Caco-2 (cell line): ENCODE measurements at regions not wholly inside any gene's neighbourhood (a gene's known extent, or its start where the extent isn't known, plus 50 kb on each side); places are given as distances from the start of the nearest gene placed in this dataset.

Experiments used
- BruUV-seq: library from RNA; stranded (reverse); fragments of 400-500 nt; replicated peaks from 2 replicates; lab custom pipeline; 2021; lab: Mats Ljungman, UMichigan
- CTCF ChIA-PET: fragments of 300-600 bp; sonication (Branson Sonifier 250); formaldehyde crosslinking; loops from one replicate; lab custom pipeline; 2022; ENCODE audit warnings: antibody characterized with exemption; lab: Charles Lee
- POLR2A ChIA-PET: fragments of 300-600 bp; sonication (Branson Sonifier 250); formaldehyde crosslinking; loops from one replicate; lab custom pipeline; 2022; ENCODE audit warnings: antibody characterized with exemption; lab: Charles Lee
- DNase-seq, 2 experiments: peaks; one replicate each; pipeline versions ENCODE4 v3.0.0 to v3.0.0-alpha.2; 2020 to 2022
- H3K27me3 ChIP-seq: replicated peaks from 2 replicates; pipeline ENCODE4 v1.6.0; 2011; ENCODE audit warnings: low read length; ENCODE audit not compliant: control insufficient read depth, insufficient read depth
- H3K36me3 ChIP-seq: 2 replicates; pipeline ENCODE4 v1.5.1; 2011; ENCODE audit warnings: low read length; ENCODE audit not compliant: control insufficient read depth, insufficient read depth
- H3K4me1 ChIP-seq: fragments of 250-450 bp; sonication (Bioruptor Pico); 2 replicates; pipeline ENCODE4 v1.5.1; 2020; ENCODE audit warnings: mild to moderate bottlenecking
- H3K4me3 ChIP-seq: 2 replicates; pipeline ENCODE4 v1.5.1; 2011; ENCODE audit warnings: low read depth, mild to moderate bottlenecking, control low read depth, low read length
- H3K9me3 ChIP-seq: fragments of 250-450 bp; sonication (Bioruptor Pico); 2 replicates; pipeline ENCODE4 v1.5.1; 2020; ENCODE audit warnings: mild to moderate bottlenecking, moderate library complexity
- H3K27ac Mint-ChIP-seq: one replicate; pipeline ENCODE4 v1.8.0; 2022; ENCODE audit warnings: mixed read lengths; ENCODE audit not compliant: unreplicated experiment
- H3K27me3 Mint-ChIP-seq: one replicate; pipeline ENCODE4 v1.8.0; 2022; ENCODE audit warnings: mixed read lengths; ENCODE audit not compliant: insufficient read depth, unreplicated experiment
- H3K36me3 Mint-ChIP-seq: one replicate; pipeline ENCODE4 v1.8.0; 2022; ENCODE audit warnings: mild to moderate bottlenecking, mixed read lengths; ENCODE audit not compliant: insufficient read depth, unreplicated experiment
- H3K4me1 Mint-ChIP-seq: one replicate; pipeline ENCODE4 v1.8.0; 2022; ENCODE audit warnings: low read depth, mixed read lengths; ENCODE audit not compliant: unreplicated experiment
- H3K4me3 Mint-ChIP-seq: one replicate; pipeline ENCODE4 v1.8.0; 2022; ENCODE audit warnings: mild to moderate bottlenecking, moderate library complexity, mixed read lengths; ENCODE audit not compliant: unreplicated experiment
- H3K9me3 Mint-ChIP-seq: one replicate; pipeline ENCODE4 v1.8.0; 2022; ENCODE audit warnings: mixed read lengths; ENCODE audit not compliant: unreplicated experiment
- CTCF ChIP-seq, 2 experiments: fragments of 200-600 bp in 1 of 2; IDR thresholded peaks; 1 replicate in 1 of 2; 2 replicates in 1 of 2; pipeline versions ENCODE4 v1.5.1 to v1.8.0; 2011 to 2022; ENCODE audit warnings: antibody characterized with exemption in 1 of 2, control low read depth in 1 of 2, inconsistent platforms in 1 of 2, low read depth in 1 of 2, low read length in 1 of 2, mild to moderate bottlenecking in 1 of 2, moderate library complexity in 1 of 2; ENCODE audit not compliant: insufficient read depth in 1 of 2, severe bottlenecking in 1 of 2, unreplicated experiment in 1 of 2
- intact Hi-C: fragments of 100-400 bp; cut with micrococcal nuclease; formaldehyde crosslinking; loops from one replicate; pipeline ENCODE4 v1.10.0; 2022; ENCODE audit not compliant: unreplicated experiment

GRCh38 chr11:127350476-127350875, 349.9 kb upstream of the KIRREL3 start:
- intact Hi-C loops, result no loop called here
- peaks cover 8% of the 10 kb centered on the region; the same call in 1 of the 2 replicates for H3K9me3 ChIP-seq
- H3K27me3 ChIP-seq, result no peaks in the 10 kb centered on the region
- no peak for TF ChIP-seq CTCF (IDR thresholded peaks at IDR 0.05; ENCODE audit: insufficient read depth in 1 of 2, low read depth in 1 of 2, low read length in 1 of 2, severe bottlenecking in 1 of 2, unreplicated experiment in 1 of 2)
- BruUV-seq, result no TSS peak
- CTCF ChIA-PET, result no interaction called here
- H3K4me3 ChIP-seq, result no peak overlapping the region
- DNase-seq, result no peak
- no peaks in the 10 kb centered on the region for H3K4me1 Mint-ChIP-seq
- peaks cover 3% of the 10 kb centered on the region for H3K27me3 Mint-ChIP-seq
- no peaks in the 10 kb centered on the region for H3K36me3 ChIP-seq
- no peak overlapping the region for H3K27ac Mint-ChIP-seq
- no peaks in the 10 kb centered on the region for H3K36me3 Mint-ChIP-seq
- POLR2A ChIA-PET, result no interaction called here
- H3K4me3 Mint-ChIP-seq, result no peak overlapping the region
- H3K4me1 ChIP-seq, result no peaks in the 10 kb centered on the region
- peaks cover 28% of the 10 kb centered on the region for H3K9me3 Mint-ChIP-seq

- intact Hi-C loops, result loop anchor here (2.0 to 5.0 kb wide), 2 partner anchors 629 to 739 kb away; no protein-coding TSS in a partner anchor
- Histone ChIP-seq H3K27me3 (no peaks in the 10 kb centered on the region), H3K9me3 (peaks cover 8% of the 10 kb centered on the region; the same call in 1 of the 2 replicates), H3K4me3 (no peak overlapping the region), H3K4me1 (no peaks in the 10 kb centered on the region), H3K36me3 (no peaks in the 10 kb centered on the region)
- Mint-ChIP-seq H3K4me1 (no peaks in the 10 kb centered on the region), H3K27ac (no peak overlapping the region), H3K27me3 (peaks cover 1% of the 10 kb centered on the region), H3K9me3 (peaks cover 19% of the 10 kb centered on the region), H3K4me3 (no peak overlapping the region), H3K36me3 (no peaks in the 10 kb centered on the region)
- POLR2A ChIA-PET, result no interaction called here
- TF ChIP-seq CTCF (IDR thresholded peaks at IDR 0.05; ENCODE audit: insufficient read depth in 1 of 2, low read depth in 1 of 2, low read length in 1 of 2, severe bottlenecking in 1 of 2, unreplicated experiment in 1 of 2), result peak; percentile 83 to 95
- no TSS peak for BruUV-seq
- CTCF ChIA-PET, result interaction anchor here (0.9 to 1.2 kb wide), 3 partner anchors 21 to 905 kb away, joined by 3 to 5 read pairs (median 3); no protein-coding TSS in a partner anchor
- DNase-seq, result peak in 1 of 2 experiments; percentile 51
Observed at GRCh38 chr11:127345819-127346459, 345.4 kb upstream of the KIRREL3 start.

- ChIA-PET POLR2A (no interaction called here), CTCF (no interaction called here)
- BruUV-seq, result no TSS peak
- no peaks in the 10 kb centered on the region for H3K27me3 ChIP-seq
- H3K9me3 Mint-ChIP-seq, result peaks cover 5% of the 10 kb centered on the region
- H3K9me3 ChIP-seq, result 0 out of 2 replicates have a peak, but pooled peaks cover 3% of the 10 kb centered on the region
- no peaks in the 10 kb centered on the region for H3K4me1 ChIP-seq
- TF ChIP-seq CTCF (IDR thresholded peaks at IDR 0.05; ENCODE audit: insufficient read depth in 1 of 2, low read depth in 1 of 2, low read length in 1 of 2, severe bottlenecking in 1 of 2, unreplicated experiment in 1 of 2), result no peak
- H3K4me3 ChIP-seq, result no peak overlapping the region
- H3K36me3 ChIP-seq, result no peaks in the 10 kb centered on the region
- no peak overlapping the region for H3K4me3 Mint-ChIP-seq
- no peaks in the 10 kb centered on the region for H3K36me3 Mint-ChIP-seq
- no peak for DNase-seq
- H3K4me1 Mint-ChIP-seq, result no peaks in the 10 kb centered on the region
- no peak overlapping the region for H3K27ac Mint-ChIP-seq
- intact Hi-C loops, result no loop called here
- H3K27me3 Mint-ChIP-seq, result peaks cover 11% of the 10 kb centered on the region
Observed at GRCh38 chr11:127340438-127340837, 339.9 kb upstream of the KIRREL3 start.
